ENCODE measurements at regions not wholly inside any gene's neighbourhood (a gene's known extent, or its start where the extent isn't known, plus 50 kb on each side); places are given as distances from the start of the nearest gene placed in this dataset.

GRCh38 chr1:213933336-213933735 lies 54.4 kb upstream of the PROX1 start:
- no peak for TF ChIP-seq CTCF (conservative IDR thresholded peaks at IDR 0.05)
- TF ChIP-seq ZFX (IDR thresholded peaks at IDR 0.05): no peak
